ENCODE measurements at regions not wholly inside any gene's neighbourhood (a gene's known extent, or its start where the extent isn't known, plus 50 kb on each side); places are given as distances from the start of the nearest gene placed in this dataset.

DNA sequence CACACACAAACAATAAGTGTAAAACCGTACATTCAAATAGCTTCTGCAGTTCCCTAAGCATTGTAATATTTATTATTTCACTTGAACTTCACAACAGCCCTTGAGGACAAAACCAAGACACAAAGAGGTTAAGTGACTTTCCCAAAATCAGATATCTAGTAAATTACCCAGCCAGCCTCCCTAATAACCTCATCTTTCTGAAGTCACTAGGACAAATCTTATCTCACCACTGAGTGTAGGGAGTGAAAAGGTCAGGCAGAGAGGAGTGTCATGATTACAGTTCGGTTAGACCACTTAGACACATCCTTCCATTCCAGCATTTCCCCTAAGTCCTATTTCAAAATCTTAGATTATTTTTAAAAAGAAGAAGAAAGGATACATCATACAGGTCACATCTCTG lies 377.3 kb upstream of the NFIA start:
- no peak overlapping the region for H2AFZ ChIP-seq (ENCODE audit: low read depth, low read length, poor library complexity, severe bottlenecking)
- intact Hi-C loops (cut with micrococcal nuclease), result no loop called here
- ATAC-seq, result no peak

GRCh38 chr1:60703155-60703554 lies 379.2 kb upstream of the NFIA start:
- TF ChIP-seq REST (IDR thresholded peaks at IDR 0.05; ENCODE audit: low read depth), result no peak
- TF ChIP-seq ZNF274 (IDR thresholded peaks at IDR 0.05; ENCODE audit: low read depth, low read length), result no peak
- no peak for TF ChIP-seq ZFX (IDR thresholded peaks at IDR 0.05)
- TF ChIP-seq JUND (IDR thresholded peaks at IDR 0.05), result no peak
- TF ChIP-seq FOSL1 (IDR thresholded peaks at IDR 0.05; ENCODE audit: low read depth), result no peak
- TF ChIP-seq, protein P1, sequence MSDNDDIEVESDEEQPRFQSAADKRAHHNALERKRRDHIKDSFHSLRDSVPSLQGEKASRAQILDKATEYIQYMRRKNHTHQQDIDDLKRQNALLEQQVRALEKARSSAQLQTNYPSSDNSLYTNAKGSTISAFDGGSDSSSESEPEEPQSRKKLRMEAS (IDR thresholded peaks at IDR 0.05), result no peak
- TF ChIP-seq ELF1 (IDR thresholded peaks at IDR 0.05; ENCODE audit: borderline replicate concordance, low read depth), result no peak
- TF ChIP-seq SIN3A (IDR thresholded peaks at IDR 0.05; ENCODE audit: low read depth), result no peak
- TF ChIP-seq CBX3 (IDR thresholded peaks at IDR 0.05; ENCODE audit: low read depth), result no peak
- no peak for TF ChIP-seq CTCF (IDR thresholded peaks at IDR 0.05 in 2 of 3, conservative IDR thresholded peaks at IDR 0.05 in 1 of 3; ENCODE audit: borderline replicate concordance in 1 of 3, insufficient read depth in 1 of 3, low read depth in 2 of 3, low read length in 2 of 3)
- intact Hi-C loops (cut with micrococcal nuclease), result no loop called here
- no peak overlapping the region for H3K27ac ChIP-seq (ENCODE audit: low read depth, low read length)
- no peaks in the 10 kb centered on the region for H3K79me2 ChIP-seq (ENCODE audit: insufficient read depth, low read length)
- H2AFZ ChIP-seq (ENCODE audit: low read depth, low read length, poor library complexity, severe bottlenecking), result no peak overlapping the region
- H3K36me3 ChIP-seq (ENCODE audit: control insufficient read depth in 1 of 2, insufficient read depth in 2 of 2, low read length in 2 of 2), result no peaks in the 10 kb centered on the region
- ATAC-seq, result no peak
- CTCF ChIA-PET, result no interaction called here
- H3K9me2 ChIP-seq (ENCODE audit: insufficient read depth), result no peaks in the 10 kb centered on the region
- no peak for DNase-seq (ENCODE audit: low read depth, low spot score)
- no peak overlapping the region for H3K9ac ChIP-seq (ENCODE audit: low read length)
- no peak overlapping the region for H3K4me3 ChIP-seq (replicated peaks in 1 of 2; ENCODE audit: low read depth in 1 of 2, low read length in 2 of 2)
- no peaks in the 10 kb centered on the region for H3K9me3 ChIP-seq (ENCODE audit: control insufficient read depth in 1 of 2, insufficient read depth in 1 of 2, low read depth in 1 of 2, low read length in 2 of 2)
- H4K20me1 ChIP-seq (ENCODE audit: insufficient read depth), result no peaks in the 10 kb centered on the region
- RAD21 ChIA-PET (ENCODE audit: low non-redundant PET in 1 of 2, low total read pairs in 2 of 2, uncharacterized antibody in 2 of 2, unreplicated experiment in 2 of 2), result no interaction called here
- BruUV-seq (replicated peaks), result no TSS peak
- no peak overlapping the region for H3K4me2 ChIP-seq (ENCODE audit: low read length)
- POLR2A ChIA-PET, result no interaction called here
- H3K27me3 ChIP-seq (ENCODE audit: insufficient read depth, low read length), result no peaks in the 10 kb centered on the region
- no peaks in the 10 kb centered on the region for H3K4me1 ChIP-seq (ENCODE audit: control insufficient read depth in 1 of 2, insufficient read depth in 2 of 2, low read length in 2 of 2)

More for the DNA sequence above, 377.3 kb upstream of the NFIA start:
- ChIA-PET RAD21 (ENCODE audit: low non-redundant PET in 1 of 2, low total read pairs in 2 of 2, uncharacterized antibody in 2 of 2, unreplicated experiment in 2 of 2) (no interaction called here), POLR2A (no interaction called here), CTCF (no interaction called here)
- Histone ChIP-seq H3K27ac (ENCODE audit: low read depth, low read length) (no peak overlapping the region), H3K4me3 (replicated peaks in 1 of 2; ENCODE audit: low read depth in 1 of 2, low read length in 2 of 2) (no peak overlapping the region), H3K36me3 (ENCODE audit: control insufficient read depth in 1 of 2, insufficient read depth in 2 of 2, low read length in 2 of 2) (no peaks in the 10 kb centered on the region), H3K9me2 (ENCODE audit: insufficient read depth) (no peaks in the 10 kb centered on the region), H3K9ac (ENCODE audit: low read length) (no peak overlapping the region), H3K4me1 (ENCODE audit: control insufficient read depth in 1 of 2, insufficient read depth in 2 of 2, low read length in 2 of 2) (no peaks in the 10 kb centered on the region), H3K27me3 (ENCODE audit: insufficient read depth, low read length) (no peaks in the 10 kb centered on the region), H3K4me2 (ENCODE audit: low read length) (no peak overlapping the region), H3K79me2 (ENCODE audit: insufficient read depth, low read length) (no peaks in the 10 kb centered on the region), H3K9me3 (ENCODE audit: control insufficient read depth in 1 of 2, insufficient read depth in 1 of 2, low read depth in 1 of 2, low read length in 2 of 2) (no peaks in the 10 kb centered on the region), H4K20me1 (ENCODE audit: insufficient read depth) (no peaks in the 10 kb centered on the region)
- no TSS peak for BruUV-seq (replicated peaks)
- DNase-seq (ENCODE audit: low read depth, low spot score), result no peak
- TF ChIP-seq RAD21 (IDR thresholded peaks at IDR 0.05; ENCODE audit: low read depth), result no peak
- no peak for TF ChIP-seq YY1 (IDR thresholded peaks at IDR 0.05; ENCODE audit: extremely low read depth, insufficient replicate concordance, low read depth, low read length)
- no peak for TF ChIP-seq SIN3A (IDR thresholded peaks at IDR 0.05; ENCODE audit: low read depth)
- TF ChIP-seq POLR2A (IDR thresholded peaks at IDR 0.05; ENCODE audit: borderline replicate concordance, extremely low read depth, insufficient read depth, insufficient read length), result no peak
- TF ChIP-seq SRF (IDR thresholded peaks at IDR 0.05; ENCODE audit: low read depth), result no peak
- TF ChIP-seq EGR1 (IDR thresholded peaks at IDR 0.05; ENCODE audit: low read depth), result no peak
- TF ChIP-seq, protein P2, sequence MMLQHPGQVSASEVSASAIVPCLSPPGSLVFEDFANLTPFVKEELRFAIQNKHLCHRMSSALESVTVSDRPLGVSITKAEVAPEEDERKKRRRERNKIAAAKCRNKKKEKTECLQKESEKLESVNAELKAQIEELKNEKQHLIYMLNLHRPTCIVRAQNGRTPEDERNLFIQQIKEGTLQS (IDR thresholded peaks at IDR 0.05), result no peak
- TF ChIP-seq SP1 (IDR thresholded peaks at IDR 0.05; ENCODE audit: low read depth), result no peak
- TF ChIP-seq JUND (IDR thresholded peaks at IDR 0.05), result no peak
- TF ChIP-seq CBX3 (IDR thresholded peaks at IDR 0.05; ENCODE audit: low read depth), result no peak
- no peak for TF ChIP-seq ZNF274 (IDR thresholded peaks at IDR 0.05; ENCODE audit: low read depth, low read length)

All from HCT116 (cell line).